HG03460 (cell line): ENCODE measurements at regions not wholly inside any gene's neighbourhood (a gene's known extent, or its start where the extent isn't known, plus 50 kb on each side); places are given as distances from the start of the nearest gene placed in this dataset.

Source experiments
- ATAC-seq: cut with Tn5 transposase; IDR thresholded peaks from one replicate; pipeline ENCODE4 v1.9.1; 2021; ENCODE audit not compliant: unreplicated experiment

DNA sequence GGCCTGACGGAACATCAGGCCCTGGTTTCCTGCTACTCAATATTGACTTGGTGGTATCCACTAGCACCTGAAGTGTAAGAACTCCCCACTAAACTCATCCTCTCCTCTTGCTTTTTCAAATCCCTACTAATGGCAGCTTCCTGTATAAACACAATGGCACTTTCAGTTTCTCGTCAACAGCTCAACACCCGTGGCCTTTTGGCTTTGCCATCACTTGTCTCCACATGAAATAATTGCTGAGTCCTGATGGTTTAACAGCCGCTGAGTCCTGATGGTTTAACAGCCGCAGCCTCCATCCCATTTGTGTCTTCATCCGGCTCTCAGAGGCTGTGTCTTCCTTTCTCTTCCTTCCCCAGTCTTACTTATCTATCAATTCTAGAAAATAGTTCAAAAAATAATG, 261.4 kb upstream of the PITRM1 start:
- no peak for ATAC-seq

DNA sequence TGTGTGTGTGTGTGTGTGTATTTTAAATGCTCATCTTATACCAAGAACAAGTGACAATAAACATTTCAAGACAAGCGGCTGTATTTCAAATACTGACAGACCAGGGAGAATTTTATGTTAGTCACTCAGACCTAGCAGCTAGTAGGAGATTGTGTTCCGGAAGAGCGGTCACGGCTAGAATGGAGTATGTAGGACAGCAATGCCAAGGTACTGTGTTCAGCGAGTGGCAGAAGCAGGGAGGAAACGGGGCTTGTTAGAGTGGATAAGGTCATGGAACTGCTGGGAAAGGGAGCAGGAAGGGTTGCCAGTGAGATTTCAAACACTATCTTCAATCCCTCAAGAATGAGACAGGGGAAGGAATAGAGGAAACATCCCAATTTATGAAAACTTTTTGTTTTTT, 260.5 kb upstream of the PITRM1 start:
- ATAC-seq, result no peak

DNA sequence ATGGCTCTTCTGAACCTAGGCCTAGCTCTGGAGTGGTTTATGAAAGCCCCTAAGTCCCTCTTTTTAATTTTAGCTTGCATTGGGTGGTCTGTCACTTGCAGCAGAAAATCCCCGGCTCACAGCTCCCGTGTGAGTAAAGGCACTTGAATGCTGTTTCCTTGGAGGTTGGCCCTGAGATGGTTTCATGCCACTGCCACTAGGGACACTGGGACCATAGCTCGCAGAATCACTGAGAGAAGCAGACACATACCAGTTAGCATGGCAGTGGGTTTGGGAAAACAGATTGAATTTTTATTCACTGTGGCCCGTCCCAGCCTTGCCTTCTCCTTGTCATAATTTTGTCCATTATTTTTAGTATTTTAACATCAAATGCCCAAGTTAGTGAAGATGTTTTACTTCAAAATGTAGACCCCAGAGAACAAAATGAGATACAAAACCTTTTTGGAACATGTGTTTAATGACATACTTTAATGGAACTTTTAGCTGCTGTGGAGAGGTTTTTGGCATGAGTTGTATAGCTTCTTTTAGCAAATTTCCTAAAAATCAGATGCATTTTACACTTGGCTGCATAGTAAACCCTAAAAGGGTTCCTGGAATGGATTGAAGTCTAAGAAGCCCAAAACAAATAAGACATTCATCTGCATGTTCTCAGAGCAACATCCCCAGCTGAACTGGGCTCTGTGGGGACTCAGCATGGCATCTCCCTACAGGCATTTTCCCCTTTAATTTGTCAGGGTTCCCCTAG, 259.7 kb upstream of the PITRM1 start:
- ATAC-seq, result no peak

DNA sequence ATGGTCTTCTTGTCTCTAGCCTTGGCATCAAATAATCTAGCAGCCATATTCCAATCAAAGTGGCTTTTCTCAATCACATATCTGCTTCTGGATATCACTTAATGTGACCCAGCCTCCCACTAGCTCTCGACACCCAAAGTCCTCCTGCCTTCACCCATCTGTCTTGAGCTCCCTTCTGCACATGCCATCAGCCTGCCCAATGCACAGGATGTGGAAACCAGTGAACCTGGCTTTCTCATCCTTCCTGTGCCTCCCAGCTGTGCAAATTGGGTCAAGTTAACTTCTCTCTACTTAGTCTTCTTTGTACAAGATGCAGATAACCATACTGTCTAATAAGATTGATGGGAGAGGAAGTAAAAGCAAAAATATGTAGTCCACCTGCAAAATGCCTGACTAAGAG, 257.9 kb upstream of the PITRM1 start:
- ATAC-seq, result no peak

DNA sequence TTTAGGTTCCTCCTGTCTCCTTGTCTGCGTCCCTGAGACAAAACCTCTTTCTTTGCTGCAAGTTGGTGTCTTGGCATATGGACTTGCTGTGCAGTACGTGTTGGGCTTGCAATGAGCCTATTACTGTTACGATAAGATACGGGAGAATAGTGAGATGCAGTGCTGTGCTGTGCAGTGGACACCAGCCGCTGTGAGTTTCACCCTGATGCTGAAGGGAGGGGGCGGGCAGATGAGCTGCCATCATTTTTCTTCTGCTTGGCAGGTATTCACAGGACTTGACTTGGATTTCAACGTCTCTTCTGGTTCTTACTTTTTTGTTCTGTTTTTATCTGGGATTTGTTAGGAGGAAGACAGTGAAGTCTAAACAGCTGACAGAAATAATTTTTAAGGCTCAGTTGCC, 257.1 kb upstream of the PITRM1 start:
- ATAC-seq, result no peak

DNA sequence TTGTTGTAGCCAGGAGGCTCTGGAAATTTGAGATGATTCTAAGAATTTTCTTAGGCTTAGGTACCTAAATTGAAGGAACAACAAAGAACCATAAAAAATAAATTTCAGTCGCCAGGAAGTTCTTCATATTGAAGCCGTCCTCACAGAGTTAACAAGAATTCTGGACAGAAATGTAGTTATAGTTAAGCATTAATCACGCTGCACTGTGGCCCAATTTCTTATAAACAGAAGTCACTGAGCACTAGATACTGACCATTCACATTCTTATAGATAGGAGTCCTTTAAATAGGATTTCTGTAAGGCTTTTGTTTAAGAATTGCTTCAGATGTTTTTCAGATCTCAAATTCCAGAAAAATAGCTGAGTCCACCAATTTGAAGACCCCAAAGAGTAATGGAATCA, 256.2 kb upstream of the PITRM1 start:
- no peak for ATAC-seq

DNA sequence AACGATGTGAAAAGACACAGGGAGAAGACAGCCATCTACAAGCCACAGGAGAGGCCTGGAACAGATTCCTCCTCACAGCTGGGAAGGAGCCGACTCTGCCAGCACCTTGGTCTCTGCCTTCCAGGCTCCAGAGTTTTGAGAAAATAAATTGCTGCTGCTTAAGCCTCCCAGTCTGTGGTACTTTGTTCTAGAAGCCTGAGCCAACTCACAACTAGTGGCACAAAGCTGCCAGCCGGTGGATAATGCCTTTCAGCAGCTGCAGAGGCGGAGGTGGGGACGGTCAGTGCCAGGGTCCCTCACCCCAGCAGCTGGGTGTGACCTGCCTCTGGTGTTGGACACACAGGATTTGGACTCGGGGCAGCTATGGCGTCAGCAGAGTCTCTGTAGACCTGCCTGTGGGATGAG, 255.4 kb upstream of the PITRM1 start:
- ATAC-seq, result no peak

DNA sequence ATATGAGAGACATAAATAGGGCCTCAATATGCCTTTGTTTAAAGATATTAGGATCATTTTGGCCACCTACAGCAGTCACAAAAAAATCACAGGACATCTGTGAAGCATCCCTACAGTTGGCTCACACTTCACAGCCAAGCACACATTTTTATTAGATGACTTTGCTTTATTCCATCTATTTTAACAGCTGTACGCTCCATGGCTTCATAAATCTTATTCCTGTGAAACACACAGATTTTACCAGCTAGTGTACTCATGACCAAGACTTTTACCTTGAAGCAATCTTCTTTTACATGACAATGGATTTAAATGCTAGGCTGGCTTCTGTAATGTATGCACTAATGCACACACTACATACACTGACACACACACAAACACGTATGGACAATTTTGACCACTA, 254.8 kb upstream of the PITRM1 start:
- no peak for ATAC-seq

DNA sequence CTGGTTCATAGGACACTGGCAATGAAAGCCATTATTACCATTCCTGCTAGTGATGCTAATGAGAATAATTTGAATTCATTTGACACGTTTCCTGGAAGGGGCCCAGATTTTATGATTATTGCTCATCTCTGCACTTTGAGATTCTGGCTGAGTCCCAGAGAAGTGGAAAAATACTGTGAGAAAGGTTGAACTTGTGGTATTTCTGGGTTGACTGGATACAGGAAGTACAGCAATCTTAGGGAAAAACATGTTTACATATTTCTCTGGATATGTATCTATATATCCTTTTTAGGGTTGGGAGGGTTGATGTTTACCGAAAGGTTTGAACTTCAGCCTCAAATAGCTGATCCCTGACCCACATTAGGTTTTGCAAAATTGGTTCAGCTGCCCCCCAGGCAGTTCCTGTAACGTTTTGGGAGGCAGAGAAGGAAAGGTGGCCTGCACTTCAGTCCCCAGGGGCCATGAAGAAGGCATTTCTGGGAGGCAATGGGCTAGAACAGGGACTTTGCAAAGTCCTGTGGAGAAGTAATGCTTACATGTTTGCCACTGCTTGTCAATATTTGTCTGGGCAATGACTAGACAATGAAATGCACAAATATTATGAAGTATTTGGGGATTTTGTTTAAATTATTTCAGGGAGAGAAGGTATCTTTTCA, 253.7 kb upstream of the PITRM1 start:
- no peak for ATAC-seq

DNA sequence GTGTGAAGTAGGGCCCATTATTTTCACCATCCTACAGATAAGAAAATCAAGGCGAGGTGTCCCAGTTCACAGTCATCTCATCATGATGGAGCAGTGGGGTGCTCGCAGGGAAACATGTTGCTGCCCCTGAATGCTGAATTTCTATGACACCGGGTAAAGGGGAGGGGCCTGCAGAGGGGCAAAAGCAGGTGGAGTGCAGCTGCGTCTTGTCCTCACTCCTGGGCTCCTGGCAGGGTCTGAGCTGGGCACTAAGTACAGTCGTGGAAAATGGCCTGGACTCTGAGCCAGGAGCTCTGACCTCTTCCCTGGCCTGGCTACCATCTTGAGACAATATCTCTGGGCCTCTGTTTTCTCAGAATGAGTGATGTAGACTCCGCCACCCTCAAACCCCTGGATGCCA, 253.1 kb upstream of the PITRM1 start:
- ATAC-seq, result no peak

DNA sequence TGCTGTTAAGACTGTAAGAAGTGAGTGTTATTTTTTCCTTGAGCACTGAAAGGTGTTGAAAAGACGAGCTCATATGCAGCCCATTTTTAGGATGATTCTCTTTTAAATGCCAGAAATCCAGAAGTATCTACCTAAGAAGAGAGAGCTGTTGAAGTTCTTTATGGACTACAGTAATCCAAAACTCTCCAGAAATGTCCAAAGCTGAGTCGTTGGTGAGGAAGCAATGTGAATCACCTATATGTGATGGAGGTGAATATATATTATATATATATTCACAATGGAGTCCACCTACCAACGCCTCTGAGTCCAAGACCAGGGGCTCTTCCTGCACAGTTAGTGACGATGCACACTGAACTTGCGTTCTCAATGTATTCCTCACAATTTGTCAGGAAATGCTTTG, 252.7 kb upstream of the PITRM1 start:
- no peak for ATAC-seq

DNA sequence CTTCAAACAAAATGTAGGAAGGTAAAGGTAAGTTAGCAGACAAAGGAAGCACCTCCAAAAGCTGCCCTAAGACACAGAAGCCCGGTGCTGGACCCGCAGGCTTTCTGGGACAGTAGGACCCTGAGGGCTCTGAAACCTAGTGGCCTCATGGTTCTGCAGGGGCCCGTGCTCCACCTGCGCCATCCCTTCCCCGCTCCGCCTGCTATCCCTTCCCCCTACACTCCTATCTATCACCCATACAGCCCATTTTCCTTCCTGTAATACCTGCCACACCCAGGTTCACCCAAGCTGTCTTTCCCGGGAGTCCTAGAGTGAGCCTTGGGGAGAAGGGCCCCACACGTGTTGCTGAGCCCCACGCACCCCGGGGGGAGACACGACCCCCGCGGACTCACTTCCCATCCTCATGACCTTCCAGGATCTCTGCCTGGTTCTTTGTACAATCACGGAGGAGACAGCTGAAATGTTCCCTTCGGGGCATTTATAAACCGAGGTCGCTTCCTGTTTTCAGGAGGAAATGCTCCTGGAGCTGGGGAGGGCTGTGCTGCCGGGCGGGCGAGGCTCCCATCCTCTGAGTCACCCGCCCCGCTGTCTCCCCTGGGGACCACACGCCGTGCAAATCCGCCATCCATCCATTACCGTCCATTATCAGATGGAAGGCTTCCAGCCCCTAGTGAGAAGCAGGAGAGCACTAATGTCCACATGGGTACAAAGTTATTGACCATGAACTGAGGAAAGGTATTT, 251.7 kb upstream of the PITRM1 start:
- ATAC-seq, result no peak

DNA sequence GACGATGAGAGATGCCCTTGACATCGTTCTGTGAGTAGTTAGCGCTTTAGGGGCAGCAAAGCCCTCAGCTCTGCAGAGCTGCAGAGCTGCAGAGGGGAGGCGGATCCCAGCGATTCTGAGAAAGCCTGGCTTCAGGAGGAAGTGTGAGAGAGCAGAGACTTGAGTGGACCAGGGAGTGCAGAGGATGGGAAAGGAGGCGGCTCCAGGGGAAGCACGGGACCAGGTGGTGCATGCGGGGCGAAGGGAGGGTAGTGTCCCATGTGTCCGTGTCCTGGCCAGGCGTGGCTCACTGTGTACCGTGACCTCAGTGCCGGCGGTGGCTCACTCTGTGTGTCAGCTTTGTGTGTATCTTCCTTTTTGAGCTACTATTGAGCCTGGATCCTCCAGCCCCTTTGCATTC, 250.8 kb upstream of the PITRM1 start:
- no peak for ATAC-seq

DNA sequence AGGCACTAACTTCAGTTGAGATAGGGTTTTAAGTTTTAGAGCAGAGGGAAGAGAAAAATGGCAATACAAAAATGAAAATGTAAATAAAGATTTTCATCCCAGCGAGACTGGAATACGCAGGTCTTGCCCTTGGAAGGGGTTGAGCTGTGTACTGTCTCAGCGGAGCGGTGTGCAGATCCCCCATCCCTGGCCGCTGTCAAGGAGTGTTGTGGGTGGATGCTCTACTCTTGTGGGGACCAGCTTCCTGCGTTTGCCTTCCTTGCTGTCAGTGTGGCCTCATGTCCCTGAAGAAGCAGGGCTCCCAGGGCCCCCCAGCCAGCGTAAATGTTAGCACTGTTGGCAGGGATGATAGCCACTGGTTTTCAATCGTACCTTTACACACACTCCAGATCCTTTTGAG, 249.7 kb upstream of the PITRM1 start:
- ATAC-seq, result no peak

DNA sequence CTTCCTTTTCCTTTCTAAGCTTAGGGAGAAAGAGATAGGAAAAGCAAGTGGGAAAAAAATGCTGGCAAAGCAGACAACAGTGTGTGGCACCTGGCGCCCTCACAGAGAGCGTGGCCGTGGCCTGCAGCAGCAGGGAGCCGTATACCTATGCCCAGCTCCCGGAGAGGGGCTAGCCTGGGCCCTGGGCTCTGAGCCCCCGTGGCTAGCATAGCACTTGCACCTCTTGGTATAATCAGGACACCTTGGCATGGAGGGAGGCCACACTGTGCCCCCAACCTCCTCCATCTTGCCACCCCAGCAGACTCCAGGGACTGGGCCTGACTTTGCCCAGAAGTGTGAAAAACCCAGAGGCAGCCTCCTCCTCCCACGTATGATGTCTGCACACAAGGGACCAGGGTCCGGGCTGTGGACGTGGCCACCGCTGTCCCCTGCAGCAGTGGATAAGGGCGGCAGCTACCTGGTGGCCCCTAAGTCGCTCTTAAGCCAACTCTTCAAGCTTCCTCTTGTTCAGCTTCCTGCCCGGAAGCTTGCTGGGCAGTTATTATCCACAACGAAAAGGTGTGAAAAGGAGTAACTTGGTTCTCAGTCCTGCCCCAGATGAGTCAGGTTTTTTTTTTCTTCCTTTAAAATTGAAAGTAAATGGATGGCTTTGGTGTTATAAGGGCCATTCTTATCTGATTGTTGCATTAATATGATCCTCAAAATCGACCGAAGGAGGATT, 249.1 kb upstream of the PITRM1 start:
- ATAC-seq, result no peak

DNA sequence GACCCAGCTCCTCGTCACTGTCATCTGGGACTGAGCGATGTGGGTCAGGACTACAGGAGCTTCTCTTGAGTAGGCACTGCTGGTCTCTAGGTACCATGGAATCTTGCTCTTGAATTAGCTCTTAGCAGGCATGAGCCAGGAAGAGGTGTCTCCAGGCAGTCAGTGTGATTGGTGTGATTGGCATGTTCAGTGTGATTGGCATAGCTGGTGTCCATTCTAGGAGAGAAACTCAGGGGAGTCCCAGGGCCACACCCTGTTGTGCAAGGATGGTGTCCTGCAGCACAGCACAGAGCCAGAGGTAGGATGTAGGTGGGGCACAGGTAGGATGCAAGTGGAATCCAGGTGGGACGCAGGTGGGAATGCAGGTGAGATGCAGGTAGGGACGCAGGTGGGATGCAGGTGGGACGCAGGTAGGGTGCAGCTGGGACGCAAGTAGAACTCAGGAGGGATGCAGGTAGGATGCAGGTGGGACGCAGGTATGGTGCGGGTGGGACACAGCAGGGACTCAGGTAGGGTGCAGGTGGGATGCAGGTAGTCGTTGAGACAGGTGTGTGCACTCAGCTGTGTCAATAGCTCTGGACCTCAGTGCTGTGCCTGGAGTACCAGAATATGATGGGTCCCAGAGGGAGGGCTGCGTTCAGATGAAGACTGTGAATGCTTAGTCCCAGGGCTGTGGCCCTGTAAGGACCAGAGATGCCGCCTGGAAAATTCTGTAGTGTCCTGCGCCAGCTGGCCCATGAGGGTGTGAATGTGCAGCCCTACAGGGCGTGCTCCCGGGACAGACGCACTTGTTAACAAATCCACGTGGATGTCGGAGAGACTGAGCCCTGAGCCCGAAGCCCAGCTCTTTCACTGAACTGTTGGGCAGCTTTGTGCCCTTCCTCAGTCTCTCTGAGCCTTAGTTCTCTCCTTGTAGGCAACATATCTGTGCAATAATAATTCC, 248.2 kb upstream of the PITRM1 start:
- ATAC-seq, result no peak

DNA sequence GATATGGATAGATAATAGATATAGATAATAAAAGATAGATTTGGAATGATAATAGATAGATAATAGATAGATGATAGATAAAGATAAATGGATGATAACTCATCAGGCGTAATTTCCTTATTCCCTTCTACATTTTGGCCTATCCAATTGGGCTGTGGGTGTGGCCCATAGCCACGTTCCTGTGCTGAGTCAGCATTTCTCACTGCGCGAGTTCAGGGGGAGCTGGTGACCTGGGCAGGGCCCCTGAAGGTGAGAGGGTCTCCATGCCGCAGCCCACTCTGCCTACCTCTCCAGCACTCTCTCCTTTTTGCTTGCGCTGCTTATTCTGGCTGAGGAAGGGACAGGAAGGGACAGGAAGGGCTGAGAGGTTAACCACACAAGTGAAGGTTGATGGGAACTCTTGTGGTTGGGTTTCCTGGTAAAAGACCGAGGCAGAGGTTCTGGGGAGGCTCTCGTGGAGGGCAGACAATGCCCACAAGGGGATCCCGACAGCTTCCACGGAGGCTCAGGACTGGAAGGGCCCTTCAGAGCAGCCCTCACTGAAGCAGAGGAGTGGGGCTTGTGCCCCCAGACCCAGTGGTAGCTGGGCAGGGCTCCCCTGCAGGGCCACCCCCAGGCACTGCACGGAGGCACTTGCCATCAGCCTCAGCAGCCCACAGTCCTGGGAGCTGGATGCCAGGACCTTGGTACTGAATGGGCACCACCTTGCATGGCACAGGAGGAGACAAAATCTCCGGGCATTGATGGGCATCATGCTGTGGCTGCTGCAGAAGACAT, 247.3 kb upstream of the PITRM1 start:
- no peak for ATAC-seq

DNA sequence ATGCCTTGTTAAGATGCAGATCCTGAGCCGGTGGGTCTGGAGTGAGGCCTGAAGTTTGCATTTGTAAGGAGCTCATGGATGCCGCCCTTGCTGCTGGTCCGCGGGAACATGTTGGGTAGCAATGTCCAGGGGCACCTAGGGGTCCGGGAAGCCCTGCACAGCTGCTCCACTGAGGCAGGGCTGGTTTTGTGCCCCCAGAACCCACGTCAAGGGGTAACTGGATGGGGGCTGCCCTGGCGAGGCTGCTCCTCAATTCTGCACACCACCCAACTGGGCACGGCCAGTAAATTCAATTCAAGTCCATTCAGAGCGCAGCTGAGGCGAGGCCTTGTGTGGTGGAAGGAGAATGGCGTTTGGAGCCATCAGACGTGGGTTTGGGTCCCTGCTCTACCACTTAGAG, 246.3 kb upstream of the PITRM1 start:
- no peak for ATAC-seq

DNA sequence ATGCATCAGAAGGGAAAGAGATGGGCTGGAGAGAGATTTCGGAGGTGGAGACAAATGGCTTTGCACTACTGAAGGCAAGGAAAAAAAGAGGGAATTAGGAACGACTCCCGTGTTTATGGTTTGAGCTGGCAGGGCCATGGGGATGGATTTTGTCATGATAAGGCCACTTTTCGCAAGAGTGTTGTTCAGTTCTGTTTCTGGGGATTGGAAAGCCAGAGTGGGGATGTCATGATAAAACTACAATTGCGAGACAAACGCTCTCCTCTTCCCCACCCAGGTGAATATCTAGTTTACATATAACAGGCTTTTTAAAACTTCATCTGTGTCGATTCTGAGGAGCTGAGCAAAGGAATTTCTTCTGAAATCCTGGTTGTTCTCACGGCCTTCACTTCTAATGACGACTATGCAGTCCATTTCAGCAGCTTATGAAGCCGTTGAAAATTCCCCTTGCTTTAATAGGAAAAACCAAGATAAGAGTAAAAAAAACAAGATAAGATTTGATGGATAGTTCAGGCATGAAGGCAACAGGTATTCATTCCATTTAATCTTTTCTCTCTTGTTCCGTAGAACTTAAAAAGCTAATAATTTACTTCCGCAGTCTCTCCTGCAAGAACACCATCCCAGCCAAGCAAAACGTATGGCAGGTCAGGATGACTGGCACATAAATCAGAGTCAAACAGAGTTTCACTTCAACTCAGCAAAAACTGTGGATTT, 245.6 kb upstream of the PITRM1 start:
- no peak for ATAC-seq
